ENCODE measurements at regions not wholly inside any gene's neighbourhood (a gene's known extent, or its start where the extent isn't known, plus 50 kb on each side); places are given as distances from the start of the nearest gene placed in this dataset.

- H3K4me3 ChIP-seq = no peak overlapping the region
- TF ChIP-seq CTCF (IDR thresholded peaks at IDR 0.05) = no peak
- DNase-seq (ENCODE audit: low spot score) = no peak
- no peak overlapping the region for H3K27ac ChIP-seq
Measured at GRCh38 chr22:49460592-49461281, 366.9 kb downstream of the BRD1 start.

GRCh38 chr22:49460091-49460490 lies 367.6 kb downstream of the BRD1 start:
- no peak overlapping the region for H3K4me3 ChIP-seq
- DNase-seq (ENCODE audit: low spot score) = no peak
- no peak for TF ChIP-seq CTCF (IDR thresholded peaks at IDR 0.05)
- H3K27ac ChIP-seq = no peak overlapping the region

- Histone ChIP-seq H3K4me3 (no peak overlapping the region), H3K27ac (no peak overlapping the region)
- DNase-seq (ENCODE audit: low spot score) = no peak
- TF ChIP-seq CTCF (IDR thresholded peaks at IDR 0.05) = no peak
Measured at GRCh38 chr22:49458708-49459099, 369.0 kb downstream of the BRD1 start.

GRCh38 chr22:49457946-49458707 lies 369.5 kb downstream of the BRD1 start:
- Histone ChIP-seq H3K4me3 (no peak overlapping the region), H3K27ac (no peak overlapping the region)
- TF ChIP-seq CTCF (IDR thresholded peaks at IDR 0.05) = no peak
- DNase-seq (ENCODE audit: low spot score) = no peak

GRCh38 chr22:49457146-49457545 lies 370.5 kb downstream of the BRD1 start:
- Histone ChIP-seq H3K4me3 (no peak overlapping the region), H3K27ac (no peak overlapping the region)
- TF ChIP-seq CTCF (IDR thresholded peaks at IDR 0.05) = no peak
- no peak for DNase-seq (ENCODE audit: low spot score)

GRCh38 chr22:49455595-49455994 lies 372.1 kb downstream of the BRD1 start:
- TF ChIP-seq CTCF (IDR thresholded peaks at IDR 0.05) = no peak
- no peak for DNase-seq (ENCODE audit: low spot score)
- Histone ChIP-seq H3K4me3 (no peak overlapping the region), H3K27ac (no peak overlapping the region)

GRCh38 chr22:49454726-49455125 lies 372.9 kb downstream of the BRD1 start:
- Histone ChIP-seq H3K4me3 (no peak overlapping the region), H3K27ac (no peak overlapping the region)
- no peak for TF ChIP-seq CTCF (IDR thresholded peaks at IDR 0.05)
- DNase-seq (ENCODE audit: low spot score) = no peak
